Fibroblast of gingiva (primary cell): ENCODE measurements at regions not wholly inside any gene's neighbourhood (a gene's known extent, or its start where the extent isn't known, plus 50 kb on each side); places are given as distances from the start of the nearest gene placed in this dataset.
A peak's percentile ranks its signal among the peaks of the same experiment; 100 is the strongest.

ENCODE experiments used
- DNase-seq: peaks from one replicate; pipeline ENCODE4 v3.0.0-alpha.2; 2011; ENCODE audit warnings: low read depth

DNA sequence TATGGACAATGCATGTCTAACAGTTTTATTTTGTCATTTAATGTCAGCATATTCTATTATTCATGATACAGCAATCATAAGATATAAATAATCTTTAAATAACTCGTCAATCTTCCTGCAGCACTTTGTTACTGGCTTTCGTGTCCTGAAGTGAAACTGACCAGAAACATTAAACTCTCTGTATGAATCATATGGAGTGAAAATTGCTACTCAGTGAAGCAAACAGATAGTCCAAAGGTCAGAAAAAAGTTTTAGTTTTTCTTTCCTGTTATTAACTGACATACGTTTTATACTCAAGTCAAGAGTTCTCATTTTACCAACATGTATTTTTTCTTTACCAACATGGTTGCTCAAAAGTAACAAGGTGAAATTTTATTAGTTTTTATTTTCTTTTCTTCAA lies 106.8 kb upstream of the GALNT5 start:
- peak; percentile 42 for DNase-seq

DNA sequence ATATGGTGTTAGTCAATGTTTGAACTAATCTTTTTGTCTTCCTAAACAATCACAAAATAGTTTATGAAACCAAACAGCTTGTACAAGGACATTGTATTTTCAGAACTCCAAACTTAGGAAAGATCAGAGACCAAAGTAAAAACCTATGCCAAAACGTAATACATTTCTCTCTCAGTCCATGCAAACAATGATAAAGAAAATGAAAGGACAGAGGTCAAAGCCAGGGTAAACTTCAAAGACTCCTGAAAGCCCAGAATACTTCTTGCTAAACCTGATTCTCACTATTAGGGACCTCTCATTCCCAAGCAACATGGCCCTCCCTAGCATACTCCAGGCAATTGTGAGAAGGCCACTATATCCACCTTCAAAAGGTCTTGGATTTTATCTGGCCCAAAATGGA lies 105.1 kb upstream of the GALNT5 start:
- no peak for DNase-seq

DNA sequence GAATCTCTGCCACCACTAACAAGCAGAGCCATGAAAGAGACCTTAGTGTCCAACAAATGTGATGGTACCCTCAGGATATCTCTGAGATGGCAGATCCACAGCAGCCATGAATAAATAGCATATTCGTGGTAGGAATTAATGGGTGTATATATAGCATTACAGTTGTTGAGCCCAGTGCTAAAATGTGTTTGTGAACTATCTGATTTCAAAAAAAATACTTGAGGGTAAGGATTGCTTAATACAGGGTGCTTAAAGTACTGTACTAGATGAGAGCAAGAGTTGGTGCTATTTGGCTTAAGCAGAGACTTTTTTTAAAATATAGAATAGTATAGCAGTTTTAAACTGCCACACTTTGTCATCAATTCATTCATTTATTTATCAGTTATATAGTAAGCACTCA lies 101.5 kb upstream of the GALNT5 start:
- peak; percentile 54 for DNase-seq

DNA sequence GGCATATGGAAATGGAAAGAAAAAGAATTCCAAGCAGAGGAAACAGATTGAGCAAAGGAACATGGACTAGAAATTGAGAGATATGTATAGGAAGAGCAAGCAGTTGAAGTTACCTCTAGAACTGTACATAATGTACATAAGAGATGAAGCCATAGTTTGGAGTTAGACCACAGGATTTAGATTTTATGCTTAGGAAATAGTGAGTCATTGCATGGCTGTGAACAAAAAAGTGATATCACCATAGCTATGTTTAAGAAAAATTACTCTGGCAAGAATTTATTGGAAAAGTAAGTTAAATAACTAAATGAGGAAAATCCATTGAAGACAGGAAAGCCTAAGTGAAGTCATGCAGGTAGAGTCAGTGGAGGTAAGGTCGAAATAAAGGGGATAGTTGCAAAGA lies 99.4 kb upstream of the GALNT5 start:
- DNase-seq = peak; percentile 57

DNA sequence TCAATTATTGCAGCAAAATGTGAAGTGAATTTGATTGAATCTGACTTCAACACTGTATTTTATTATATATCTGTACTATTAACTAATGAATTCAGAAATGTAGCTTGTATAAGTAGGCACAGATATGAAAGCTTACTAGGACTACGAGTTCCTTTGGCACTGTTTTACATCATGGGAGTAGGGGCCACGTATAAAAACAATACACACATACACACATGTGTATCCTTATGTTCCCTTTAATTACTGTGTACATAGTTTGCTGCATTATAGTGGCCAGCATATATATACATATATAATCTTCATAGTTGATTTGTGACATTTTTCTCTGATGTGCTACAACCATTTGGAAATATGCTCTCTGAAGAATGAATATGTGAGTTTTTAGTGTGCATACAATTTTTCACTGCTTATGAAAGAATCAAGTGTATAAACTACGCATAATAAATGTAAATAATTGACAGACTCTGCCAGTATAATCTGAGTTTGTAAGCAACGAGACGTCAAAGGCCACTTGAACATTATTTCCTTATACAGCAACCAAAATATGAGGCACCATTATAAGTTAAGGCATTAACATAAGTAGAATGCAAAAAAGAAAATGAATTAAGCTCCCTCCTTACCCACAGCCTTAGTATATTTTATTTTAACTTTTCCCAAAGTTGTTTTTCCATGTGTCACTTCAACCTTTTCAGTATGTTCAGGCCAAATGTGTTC lies 98.1 kb upstream of the GALNT5 start:
- no peak for DNase-seq

DNA sequence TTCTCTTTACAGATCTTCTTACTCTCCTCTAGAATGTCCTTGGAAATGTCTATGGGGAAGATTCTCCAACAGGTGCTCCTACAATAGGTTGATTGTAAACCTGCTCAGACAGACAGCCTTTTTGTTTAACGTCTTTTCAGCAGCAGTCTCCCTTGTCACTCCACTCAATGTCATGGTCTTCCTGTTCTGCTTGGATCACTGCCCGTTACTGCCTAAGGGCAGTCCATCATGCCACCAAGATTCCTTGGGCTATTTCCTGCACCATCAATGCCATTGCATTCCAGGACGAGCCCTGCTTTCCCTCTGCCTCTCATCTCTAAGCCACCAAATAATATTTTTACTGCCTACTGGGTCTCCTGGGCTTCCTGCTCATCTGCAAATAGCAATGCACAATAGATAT lies 97.4 kb upstream of the GALNT5 start:
- DNase-seq = no peak

DNA sequence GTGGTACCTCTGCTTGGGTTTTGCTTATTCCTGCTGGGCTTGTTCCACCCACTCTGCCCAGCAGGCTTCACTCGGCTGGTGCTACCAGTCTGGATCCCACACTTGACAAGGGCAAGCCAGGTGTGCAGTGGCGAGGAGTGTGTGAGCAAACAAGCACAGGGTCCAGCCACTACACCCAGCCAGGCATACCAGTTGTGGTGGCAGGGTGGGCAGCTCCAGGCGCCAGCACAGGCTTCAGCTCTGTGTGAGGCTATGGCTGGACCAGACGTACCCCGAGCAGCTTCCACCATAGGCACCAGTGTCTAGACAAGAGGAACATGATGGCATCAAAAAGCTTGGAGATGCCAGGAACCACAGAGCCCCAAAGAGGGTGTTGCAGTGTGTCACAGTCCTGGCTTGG lies 93.1 kb upstream of the GALNT5 start:
- DNase-seq = no peak

DNA sequence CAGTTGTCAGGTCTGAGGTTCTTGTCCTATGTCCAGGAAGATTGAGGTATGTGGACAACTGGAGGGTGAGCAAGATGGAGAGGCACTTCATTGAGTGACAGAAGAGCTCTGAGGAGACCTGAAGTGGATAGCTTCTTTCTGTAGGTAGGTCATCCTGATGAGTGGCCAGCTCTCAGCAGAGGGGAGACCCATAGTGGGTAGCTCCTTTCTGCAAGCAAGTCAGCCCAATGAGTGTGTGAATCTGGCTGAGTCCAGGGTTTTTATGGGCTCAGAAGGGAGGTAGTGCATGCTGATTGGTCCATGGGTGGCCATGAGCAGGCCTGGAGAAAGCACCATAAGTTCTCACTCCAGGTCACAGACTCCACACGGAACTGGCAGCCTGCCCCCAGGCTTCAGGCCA lies 92.6 kb upstream of the GALNT5 start:
- DNase-seq = no peak

DNA sequence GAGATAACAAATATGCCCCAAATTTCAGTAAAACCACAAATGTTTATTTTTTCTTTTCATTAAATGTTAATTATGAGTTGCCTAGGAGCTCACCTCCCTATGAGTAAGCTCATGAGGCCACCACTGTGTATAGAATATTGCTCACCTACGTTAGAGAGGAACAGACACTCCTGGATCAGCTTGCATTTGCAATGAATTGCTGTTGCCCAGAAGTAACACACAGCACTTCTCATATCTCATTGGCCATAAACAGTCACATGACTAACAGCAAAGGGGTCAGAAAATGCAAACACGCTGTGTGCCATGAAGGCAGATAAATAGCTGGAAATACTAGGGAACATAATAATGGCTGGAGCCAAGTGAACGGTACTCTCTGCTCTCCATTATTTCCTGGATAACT lies 89.0 kb upstream of the GALNT5 start:
- no peak for DNase-seq

DNA sequence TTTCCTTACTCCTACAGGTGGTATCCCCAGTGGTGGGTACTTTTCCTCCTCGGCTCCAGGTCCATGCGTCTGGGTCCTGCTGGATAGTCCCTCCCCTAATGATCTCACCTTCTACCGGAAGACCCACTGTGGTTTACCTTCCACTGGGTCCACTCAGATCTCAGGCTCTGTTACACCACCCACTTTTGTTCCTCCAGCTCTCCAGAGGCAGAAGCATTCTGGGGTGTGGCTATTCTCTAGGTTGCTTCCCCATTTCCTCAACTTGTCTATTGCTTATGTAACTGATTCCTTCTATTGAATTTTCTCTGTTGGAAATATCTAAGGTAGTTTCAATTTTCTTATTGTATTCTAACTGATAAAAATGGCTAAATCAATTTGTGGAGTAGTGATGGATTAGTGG lies 87.6 kb upstream of the GALNT5 start:
- DNase-seq = no peak

DNA sequence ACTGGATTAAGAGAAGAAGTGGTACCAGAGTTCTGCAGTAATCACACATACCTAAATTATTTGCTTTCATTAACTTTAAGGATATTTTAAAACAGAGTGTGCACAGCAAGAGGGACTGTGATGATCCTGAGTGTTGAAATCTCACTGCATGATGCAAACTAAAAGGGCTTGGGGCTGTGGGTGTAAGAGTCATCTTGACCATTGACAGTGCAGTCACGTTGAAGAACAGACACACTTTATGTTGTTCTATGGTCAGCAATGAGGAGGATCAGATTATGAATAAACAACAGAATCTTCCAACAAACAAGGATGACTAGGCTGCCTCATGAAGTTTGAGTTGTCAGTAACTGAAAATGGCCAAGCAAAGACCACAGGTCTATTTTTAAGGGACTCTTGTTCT lies 87.2 kb upstream of the GALNT5 start:
- peak; percentile 75 for DNase-seq

DNA sequence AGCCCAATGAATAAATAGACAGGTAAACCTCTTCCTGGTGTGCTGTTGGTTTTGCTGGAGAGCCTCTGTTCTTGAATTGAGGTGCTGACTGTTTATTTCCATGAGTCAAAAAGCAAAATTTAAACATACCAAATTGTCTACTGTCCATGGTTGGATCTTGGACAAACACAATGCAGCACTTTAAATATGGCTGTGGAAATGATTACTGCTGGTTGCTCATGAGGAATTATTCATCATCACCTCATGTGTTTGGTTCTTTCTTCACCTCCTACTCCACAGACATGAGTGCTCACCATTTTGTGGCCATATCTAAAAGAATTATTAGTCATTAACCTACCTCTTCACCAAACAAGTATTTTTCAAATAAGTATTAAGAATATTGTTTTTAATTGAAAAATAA lies 85.3 kb upstream of the GALNT5 start:
- peak; percentile 21 for DNase-seq

DNA sequence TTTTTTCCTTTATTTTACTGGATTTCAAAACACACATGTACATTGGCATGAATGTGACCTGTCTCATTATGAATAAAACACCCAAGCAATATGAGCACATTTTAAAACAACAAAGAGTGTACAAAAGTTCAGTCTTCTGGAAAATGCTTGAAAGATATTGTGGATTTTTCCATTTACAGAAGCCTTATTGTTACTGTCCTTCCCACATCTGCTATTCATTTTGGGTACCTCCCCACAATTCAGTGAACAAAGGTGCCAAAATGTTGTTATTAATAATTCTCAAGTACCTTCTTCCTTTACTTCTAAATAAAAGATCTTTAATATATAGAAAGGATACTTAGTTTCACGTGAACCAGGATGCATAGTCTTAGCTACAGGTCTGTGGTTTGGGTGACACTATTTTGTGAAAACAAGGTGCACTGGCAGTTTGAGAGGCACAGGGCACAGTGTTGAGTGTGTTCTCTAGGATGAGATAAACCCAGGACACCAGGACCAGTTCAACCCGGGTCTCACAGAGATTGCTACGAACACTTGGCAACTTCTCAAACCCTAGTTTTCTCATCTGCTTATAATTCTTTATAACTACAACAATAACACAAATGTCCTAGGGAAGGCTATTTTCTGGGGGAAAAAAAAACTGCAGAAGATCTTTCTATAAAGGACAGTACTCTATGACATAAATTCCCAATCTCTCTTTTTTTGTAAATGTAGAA lies 84.5 kb upstream of the GALNT5 start:
- peak; percentile 83 for DNase-seq

DNA sequence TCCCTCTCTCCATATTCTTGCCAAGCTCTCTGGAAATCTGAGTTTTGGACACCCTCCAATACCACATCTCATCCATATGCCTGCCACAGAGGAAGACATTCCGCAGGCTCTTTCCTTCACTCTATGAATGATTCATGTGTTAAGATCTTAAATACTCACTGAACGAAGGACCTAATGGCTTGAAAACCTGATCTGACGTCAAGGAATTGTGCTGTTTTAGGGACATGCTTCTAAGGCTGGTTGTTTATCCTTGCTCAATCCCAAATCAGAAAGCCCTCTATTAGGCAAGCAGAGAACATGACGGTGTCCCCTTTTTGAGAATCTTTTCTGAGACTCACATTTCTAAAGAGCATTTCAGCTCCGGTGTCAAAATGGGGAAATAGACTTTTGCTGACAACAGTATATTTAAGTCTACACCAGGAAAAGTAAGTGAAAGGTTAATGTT lies 83.7 kb upstream of the GALNT5 start:
- DNase-seq = peak; percentile 100

DNA sequence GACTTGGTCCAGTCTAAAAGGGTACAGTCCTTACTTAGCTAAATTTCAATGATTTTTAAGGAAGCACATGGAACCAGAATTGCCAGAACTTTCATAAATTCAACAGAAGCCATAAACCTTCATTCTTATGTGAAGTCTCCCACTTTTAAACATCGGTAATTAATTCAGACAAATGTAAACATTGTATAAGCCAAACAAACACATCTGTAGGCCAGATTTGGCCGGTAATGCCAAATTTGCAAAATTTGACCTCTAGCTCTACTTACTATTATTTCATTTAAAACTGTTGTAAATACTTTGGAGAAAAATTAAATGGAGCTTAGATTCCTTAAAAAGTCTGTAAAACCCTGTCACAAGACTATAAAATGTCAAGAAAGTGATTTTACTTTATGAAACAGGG lies 83.2 kb upstream of the GALNT5 start:
- DNase-seq = peak; percentile 80

DNA sequence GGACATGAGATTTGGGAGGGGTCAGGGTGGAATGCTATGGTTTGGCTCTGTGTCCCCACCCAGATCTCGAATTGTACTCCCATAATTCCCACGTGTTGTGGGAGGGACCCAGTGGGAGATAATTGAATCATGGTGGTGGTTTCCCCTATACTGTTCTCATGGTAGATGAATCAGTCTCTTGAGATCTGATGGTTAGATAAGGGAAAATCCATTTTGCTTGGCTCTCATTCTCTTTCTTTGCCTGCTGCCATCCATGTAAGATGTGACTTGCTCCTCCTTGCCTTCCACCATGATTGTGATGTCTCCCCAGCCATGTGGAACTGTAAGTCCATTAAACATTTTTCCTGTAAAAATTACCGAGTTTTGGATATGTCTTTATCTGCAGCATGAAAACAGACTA lies 80.9 kb upstream of the GALNT5 start:
- DNase-seq = no peak

DNA sequence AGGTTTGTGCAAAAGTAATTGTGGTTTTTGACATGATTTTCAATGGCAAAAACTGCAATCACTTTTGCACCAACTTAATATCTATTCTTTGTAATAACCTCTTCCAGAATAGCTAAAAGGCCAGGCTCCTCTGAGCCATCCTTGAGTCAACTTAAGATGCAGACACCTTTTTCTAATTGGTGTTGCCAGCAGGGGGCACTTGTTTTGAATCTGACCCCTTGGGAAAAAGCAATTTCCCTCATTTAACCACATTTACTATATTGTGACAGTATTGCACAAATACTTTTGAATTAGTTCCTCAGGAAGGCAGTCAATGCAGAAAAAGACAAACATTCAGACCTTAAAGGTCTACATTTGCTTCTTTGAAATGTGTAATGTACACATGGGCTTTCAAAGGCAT lies 78.6 kb upstream of the GALNT5 start:
- DNase-seq = no peak

DNA sequence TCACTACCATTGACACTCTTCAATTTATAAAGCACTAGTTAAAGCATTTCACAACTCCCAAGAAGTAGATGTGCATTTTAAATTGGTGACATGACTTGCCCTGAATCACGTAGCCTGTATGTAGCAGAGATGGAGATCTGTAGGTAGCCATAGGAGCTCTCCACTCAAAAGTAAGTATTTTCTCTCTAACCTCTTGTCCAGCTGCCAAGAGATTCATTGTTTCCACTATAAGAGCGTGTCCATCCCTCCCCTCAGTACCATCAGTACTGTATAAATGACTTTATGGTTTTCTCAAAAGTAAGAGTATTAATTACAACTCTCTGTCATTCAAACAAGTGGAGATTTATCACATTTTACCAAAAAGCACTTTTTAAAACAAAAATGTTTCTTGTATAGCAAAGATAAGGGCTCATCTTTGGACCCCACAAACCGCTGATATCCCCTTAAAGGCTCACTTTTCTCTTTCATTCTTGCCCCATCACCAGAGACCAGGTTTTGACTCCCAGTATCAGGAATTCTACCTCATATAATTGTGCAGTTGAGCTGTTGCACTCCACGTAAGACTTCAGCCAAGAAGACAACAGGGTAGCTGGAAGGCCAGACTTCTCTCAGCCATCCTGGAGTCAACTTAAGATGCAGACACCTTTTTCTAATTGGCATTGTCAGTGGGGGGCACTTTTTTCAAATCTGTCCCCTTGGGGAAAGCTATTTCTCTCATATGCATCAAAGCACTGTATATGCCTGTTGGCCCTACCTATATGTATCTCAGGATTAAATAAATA lies 78.0 kb upstream of the GALNT5 start:
- no peak for DNase-seq

DNA sequence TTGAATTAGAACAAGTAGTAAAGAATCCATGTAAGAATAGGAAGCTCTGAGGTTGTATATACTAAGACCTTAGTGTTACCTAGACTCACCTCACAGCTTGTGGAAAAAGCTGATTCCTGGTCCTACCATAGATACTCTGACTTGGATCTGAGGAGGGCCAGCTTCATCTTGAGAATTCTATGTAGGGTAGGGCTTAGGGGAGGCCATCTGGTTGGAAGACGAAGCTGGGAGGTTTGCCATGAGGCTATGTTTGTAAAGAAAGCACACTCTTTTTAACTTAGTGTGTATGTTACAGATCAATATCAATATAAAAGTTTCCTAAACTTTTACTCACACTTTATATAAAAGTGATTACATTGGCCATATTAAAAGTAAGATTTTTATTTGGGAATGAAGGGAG lies 77.1 kb upstream of the GALNT5 start:
- no peak for DNase-seq

DNA sequence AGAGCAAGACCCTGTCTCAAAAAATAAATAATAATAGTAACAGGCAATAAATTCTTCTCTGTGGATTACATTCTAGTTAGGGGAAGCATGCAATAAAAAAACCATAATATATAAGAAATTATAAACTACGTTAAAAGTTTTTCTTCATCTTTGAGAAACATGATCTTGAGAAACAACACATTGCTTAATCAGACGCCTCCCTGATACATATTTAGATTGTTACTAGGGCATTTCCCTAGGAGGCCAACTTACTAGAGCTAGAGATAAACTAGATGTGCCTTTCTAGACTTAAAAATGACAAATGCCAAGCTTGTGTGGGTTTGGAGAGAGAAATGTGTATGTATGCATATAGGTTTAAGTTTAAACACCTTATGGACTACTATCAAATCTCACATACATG lies 76.3 kb upstream of the GALNT5 start:
- DNase-seq = peak; percentile 86

DNA sequence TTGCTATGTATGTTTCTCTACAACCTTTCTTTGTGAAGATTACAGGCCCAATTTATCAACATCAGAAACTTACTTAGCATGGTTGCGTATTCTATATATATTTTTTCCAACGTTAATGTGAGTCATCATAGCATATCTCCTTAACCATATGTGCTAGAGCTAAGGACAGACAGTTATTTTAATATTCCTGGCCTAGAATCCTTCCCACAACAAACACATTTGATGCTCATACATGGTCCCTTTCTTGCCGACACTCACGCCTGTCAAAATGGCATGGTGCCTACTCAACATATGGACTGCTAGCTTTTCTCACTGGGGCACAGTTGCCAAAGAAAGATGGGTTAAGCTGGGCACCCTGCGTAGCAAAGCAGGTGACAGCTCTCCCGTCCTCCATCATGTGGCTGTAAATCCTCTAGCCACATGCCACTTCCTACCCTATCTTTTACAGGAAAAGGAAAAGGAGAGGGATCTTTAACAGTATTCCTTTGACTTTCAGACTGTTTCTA lies 75.2 kb upstream of the GALNT5 start:
- DNase-seq = no peak

DNA sequence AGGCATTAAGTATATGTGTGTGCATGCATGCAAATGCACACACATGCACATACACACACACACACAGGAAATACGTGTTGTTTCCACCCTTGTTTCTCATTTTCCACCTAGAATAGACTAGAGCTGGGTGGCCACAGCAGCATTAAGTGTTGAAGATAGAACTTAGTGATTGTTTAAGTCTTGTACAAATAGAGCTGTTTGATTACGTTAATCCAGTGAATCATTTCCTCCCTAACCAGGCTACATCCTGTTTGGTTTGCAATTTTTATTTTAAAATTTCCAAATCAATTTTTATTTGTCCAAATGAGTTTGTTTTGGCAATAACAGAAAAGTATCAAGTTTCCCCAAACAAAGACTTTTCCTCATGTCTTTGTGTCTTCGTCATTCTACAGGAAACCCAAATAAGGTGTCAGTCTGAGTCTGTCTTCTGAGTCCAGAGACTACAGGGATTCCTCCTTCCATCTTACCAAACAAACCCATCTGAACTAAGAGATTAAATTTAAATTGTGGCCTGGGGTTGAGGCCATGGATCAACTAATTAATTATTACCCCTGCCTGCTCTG lies 74.6 kb upstream of the GALNT5 start:
- peak; percentile 95 for DNase-seq
